ENCODE measurements at regions not wholly inside any gene's neighbourhood (a gene's known extent, or its start where the extent isn't known, plus 50 kb on each side); places are given as distances from the start of the nearest gene placed in this dataset.

DNA sequence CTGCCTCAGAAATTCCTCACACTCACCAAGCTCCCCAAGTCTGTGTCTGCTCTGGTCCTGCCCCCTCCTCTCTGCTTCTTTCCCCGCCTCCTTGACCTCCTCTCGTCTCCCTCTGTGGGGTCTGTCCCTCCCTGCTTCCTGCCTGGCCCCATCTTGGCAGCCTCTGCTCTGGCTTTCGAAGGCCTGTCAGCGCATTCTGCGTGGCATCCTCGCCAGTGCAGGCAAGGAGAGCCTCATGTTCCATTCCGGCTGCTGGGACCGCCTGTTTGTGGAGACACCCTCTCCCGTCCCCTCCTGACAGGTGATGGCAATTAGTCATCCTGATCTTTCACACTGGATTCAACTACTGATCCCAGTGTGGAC, 51.7 kb upstream of the COL13A1 start:
- TF ChIP-seq, protein P1, sequence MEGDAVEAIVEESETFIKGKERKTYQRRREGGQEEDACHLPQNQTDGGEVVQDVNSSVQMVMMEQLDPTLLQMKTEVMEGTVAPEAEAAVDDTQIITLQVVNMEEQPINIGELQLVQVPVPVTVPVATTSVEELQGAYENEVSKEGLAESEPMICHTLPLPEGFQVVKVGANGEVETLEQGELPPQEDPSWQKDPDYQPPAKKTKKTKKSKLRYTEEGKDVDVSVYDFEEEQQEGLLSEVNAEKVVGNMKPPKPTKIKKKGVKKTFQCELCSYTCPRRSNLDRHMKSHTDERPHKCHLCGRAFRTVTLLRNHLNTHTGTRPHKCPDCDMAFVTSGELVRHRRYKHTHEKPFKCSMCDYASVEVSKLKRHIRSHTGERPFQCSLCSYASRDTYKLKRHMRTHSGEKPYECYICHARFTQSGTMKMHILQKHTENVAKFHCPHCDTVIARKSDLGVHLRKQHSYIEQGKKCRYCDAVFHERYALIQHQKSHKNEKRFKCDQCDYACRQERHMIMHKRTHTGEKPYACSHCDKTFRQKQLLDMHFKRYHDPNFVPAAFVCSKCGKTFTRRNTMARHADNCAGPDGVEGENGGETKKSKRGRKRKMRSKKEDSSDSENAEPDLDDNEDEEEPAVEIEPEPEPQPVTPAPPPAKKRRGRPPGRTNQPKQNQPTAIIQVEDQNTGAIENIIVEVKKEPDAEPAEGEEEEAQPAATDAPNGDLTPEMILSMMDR (IDR thresholded peaks at IDR 0.05; ENCODE audit: low read depth, low read length, poor library complexity, severe bottlenecking) = no peak
- TF ChIP-seq EZH2phosphoT487 (IDR thresholded peaks at IDR 0.05; ENCODE audit: borderline replicate concordance, low read length) = no peak
